ENCODE measurements at regions not wholly inside any gene's neighbourhood (a gene's known extent, or its start where the extent isn't known, plus 50 kb on each side); places are given as distances from the start of the nearest gene placed in this dataset.

GRCh38 chr21:15319727-15320126, 254.9 kb upstream of the NRIP1 start:
- DNase-seq: no peak
- in situ Hi-C loops (cut with HindIII; ENCODE audit: low pct_ligation_motif_present, low sequenced_read_pairs): no loop called here
- no peak for TF ChIP-seq CTCF (IDR thresholded peaks at IDR 0.05; ENCODE audit: low read depth, low read length, missing control alignments)
- Histone ChIP-seq H3K27ac (no peak overlapping the region), H3K27me3 (replicated peaks) (no peaks in the 10 kb centered on the region), H3K36me3 (replicated peaks) (no peaks in the 10 kb centered on the region), H3K4me3 (ENCODE audit: low read depth, low read length) (no peak overlapping the region)

- Histone ChIP-seq H3K36me3 (replicated peaks) (no peaks in the 10 kb centered on the region), H3K4me3 (ENCODE audit: low read depth, low read length) (no peak overlapping the region), H3K27ac (no peak overlapping the region), H3K27me3 (replicated peaks) (no peaks in the 10 kb centered on the region)
- no peak for DNase-seq
- no peak for TF ChIP-seq CTCF (IDR thresholded peaks at IDR 0.05; ENCODE audit: low read depth, low read length, missing control alignments)
- in situ Hi-C loops (cut with HindIII; ENCODE audit: low pct_ligation_motif_present, low sequenced_read_pairs): no loop called here
These were observed 259.7 kb upstream of the NRIP1 start for GRCh38 chr21:15324542-15324941.

GRCh38 chr21:15326032-15326867, 261.4 kb upstream of the NRIP1 start:
- H3K27me3 ChIP-seq (replicated peaks): no peaks in the 10 kb centered on the region
- in situ Hi-C loops (cut with HindIII; ENCODE audit: low pct_ligation_motif_present, low sequenced_read_pairs): no loop called here
- H3K4me3 ChIP-seq (ENCODE audit: low read depth, low read length): no peak overlapping the region
- no peak for TF ChIP-seq CTCF (IDR thresholded peaks at IDR 0.05; ENCODE audit: low read depth, low read length, missing control alignments)
- no peak for DNase-seq
- H3K36me3 ChIP-seq (replicated peaks): no peaks in the 10 kb centered on the region
- H3K27ac ChIP-seq: no peak overlapping the region

- TF ChIP-seq CTCF (IDR thresholded peaks at IDR 0.05; ENCODE audit: low read depth, low read length, missing control alignments): no peak
- in situ Hi-C loops (cut with HindIII; ENCODE audit: low pct_ligation_motif_present, low sequenced_read_pairs): no loop called here
- no peak overlapping the region for H3K27ac ChIP-seq
- H3K36me3 ChIP-seq (replicated peaks): no peaks in the 10 kb centered on the region
- no peak overlapping the region for H3K4me3 ChIP-seq (ENCODE audit: low read depth, low read length)
- no peaks in the 10 kb centered on the region for H3K27me3 ChIP-seq (replicated peaks)
- DNase-seq: no peak
These were observed 263.0 kb upstream of the NRIP1 start for GRCh38 chr21:15327637-15328265.

- Histone ChIP-seq H3K27me3 (replicated peaks) (no peaks in the 10 kb centered on the region), H3K27ac (no peak overlapping the region), H3K4me3 (ENCODE audit: low read depth, low read length) (no peak overlapping the region), H3K36me3 (replicated peaks) (no peaks in the 10 kb centered on the region)
- TF ChIP-seq CTCF (IDR thresholded peaks at IDR 0.05; ENCODE audit: low read depth, low read length, missing control alignments): no peak
- no peak for DNase-seq
- in situ Hi-C loops (cut with HindIII; ENCODE audit: low pct_ligation_motif_present, low sequenced_read_pairs): no loop called here
These were observed 264.4 kb upstream of the NRIP1 start for GRCh38 chr21:15329191-15329590.

Measured in brain microvascular endothelial cell (primary cell).